Uterus (tissue), 2 donors: ENCODE measurements at regions not wholly inside any gene's neighbourhood (a gene's known extent, or its start where the extent isn't known, plus 50 kb on each side); places are given as distances from the start of the nearest gene placed in this dataset.

Source experiments
- POLR2A ChIP-seq, 2 donors: fragments of 450-650 bp; IDR thresholded peaks; one replicate each; pipeline ENCODE4 v1.6.1; 2016; ENCODE audit warnings: antibody characterized with exemption in 2 of 2, mild to moderate bottlenecking in 1 of 2, moderate library complexity in 1 of 2
- TF ChIP-seq, protein P1 (sequence below), 4 experiments: fragments of 200-600 bp in 2 of 4; fragments of 450-650 bp in 2 of 4; sonication (generic) in 2 of 4; IDR thresholded peaks; one replicate each; pipeline ENCODE4 v1.5.1; 2016 to 2019; ENCODE audit warnings: antibody characterized with exemption in 4 of 4, mild to moderate bottlenecking in 2 of 4, moderate library complexity in 1 of 4

DNA sequence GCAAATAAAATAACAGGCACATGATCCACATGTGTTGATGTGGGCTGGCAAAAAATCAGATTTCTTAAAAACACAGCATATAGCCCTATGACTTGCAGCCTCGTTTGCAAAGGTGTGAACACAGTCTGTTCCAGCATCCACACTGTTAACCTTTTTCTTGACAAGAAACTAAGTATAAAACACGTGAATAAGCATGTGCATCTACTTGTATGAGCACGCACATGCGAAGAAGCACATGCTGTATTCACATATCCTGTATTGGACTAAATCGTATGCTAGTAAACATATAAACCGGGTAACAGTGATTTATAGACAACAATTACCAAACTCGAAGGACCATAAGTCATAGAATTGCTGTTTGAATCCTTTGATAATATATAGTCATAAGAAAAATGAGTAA is 218.7 kb downstream of the HDGFL1 start:
- TF ChIP-seq, protein P1, sequence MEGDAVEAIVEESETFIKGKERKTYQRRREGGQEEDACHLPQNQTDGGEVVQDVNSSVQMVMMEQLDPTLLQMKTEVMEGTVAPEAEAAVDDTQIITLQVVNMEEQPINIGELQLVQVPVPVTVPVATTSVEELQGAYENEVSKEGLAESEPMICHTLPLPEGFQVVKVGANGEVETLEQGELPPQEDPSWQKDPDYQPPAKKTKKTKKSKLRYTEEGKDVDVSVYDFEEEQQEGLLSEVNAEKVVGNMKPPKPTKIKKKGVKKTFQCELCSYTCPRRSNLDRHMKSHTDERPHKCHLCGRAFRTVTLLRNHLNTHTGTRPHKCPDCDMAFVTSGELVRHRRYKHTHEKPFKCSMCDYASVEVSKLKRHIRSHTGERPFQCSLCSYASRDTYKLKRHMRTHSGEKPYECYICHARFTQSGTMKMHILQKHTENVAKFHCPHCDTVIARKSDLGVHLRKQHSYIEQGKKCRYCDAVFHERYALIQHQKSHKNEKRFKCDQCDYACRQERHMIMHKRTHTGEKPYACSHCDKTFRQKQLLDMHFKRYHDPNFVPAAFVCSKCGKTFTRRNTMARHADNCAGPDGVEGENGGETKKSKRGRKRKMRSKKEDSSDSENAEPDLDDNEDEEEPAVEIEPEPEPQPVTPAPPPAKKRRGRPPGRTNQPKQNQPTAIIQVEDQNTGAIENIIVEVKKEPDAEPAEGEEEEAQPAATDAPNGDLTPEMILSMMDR (IDR thresholded peaks at IDR 0.05) = no peak
- no peak for TF ChIP-seq POLR2A (IDR thresholded peaks at IDR 0.05)
